Endometrium (tissue), 2 donors: ENCODE measurements at regions not wholly inside any gene's neighbourhood (a gene's known extent, or its start where the extent isn't known, plus 50 kb on each side); places are given as distances from the start of the nearest gene placed in this dataset.

ENCODE experiments used
- FAIRE-seq: peaks from 2 replicates; lab custom pipeline; 2012; peaks lifted over from hg19 to GRCh38; lab: Jason Lieb, UNC
- donor health status: control.
- donor health status: control.

- FAIRE-seq, result no peak
Observed at GRCh38 chr5:124461941-124462340, 284.5 kb downstream of the ZNF608 start.

- FAIRE-seq, result no peak
Observed at GRCh38 chr5:124461157-124461556, 285.3 kb downstream of the ZNF608 start.

- no peak for FAIRE-seq
Observed at GRCh38 chr5:124460642-124461041, 285.8 kb downstream of the ZNF608 start.

GRCh38 chr5:124459984-124460383 is 286.5 kb downstream of the ZNF608 start:
- FAIRE-seq, result peak; percentile 68

- FAIRE-seq, result no peak
Observed at GRCh38 chr5:124457901-124458300, 288.5 kb downstream of the ZNF608 start.

- no peak for FAIRE-seq
Observed at GRCh38 chr5:124457101-124457500, 289.3 kb downstream of the ZNF608 start.

GRCh38 chr5:124456249-124456648 is 290.2 kb downstream of the ZNF608 start:
- FAIRE-seq, result no peak

GRCh38 chr5:124454081-124454480 is 292.4 kb downstream of the ZNF608 start:
- no peak for FAIRE-seq

- FAIRE-seq, result no peak
Observed at GRCh38 chr5:124453221-124454051, 293.0 kb downstream of the ZNF608 start.

GRCh38 chr5:124452412-124452811 is 294.0 kb downstream of the ZNF608 start:
- no peak for FAIRE-seq

- no peak for FAIRE-seq
Observed at GRCh38 chr5:124451721-124452383, 294.6 kb downstream of the ZNF608 start.

- no peak for FAIRE-seq
Observed at GRCh38 chr5:124446120-124446519, 300.3 kb downstream of the ZNF608 start.

- FAIRE-seq, result no peak
Observed at GRCh38 chr5:124445070-124445619, 301.3 kb downstream of the ZNF608 start.

GRCh38 chr5:124444147-124444775 is 302.2 kb downstream of the ZNF608 start:
- no peak for FAIRE-seq

- no peak for FAIRE-seq
Observed at GRCh38 chr5:124440471-124440870, 306.0 kb downstream of the ZNF608 start.

GRCh38 chr5:124439609-124440008 is 306.8 kb downstream of the ZNF608 start:
- FAIRE-seq, result no peak

GRCh38 chr5:124438903-124439281 is 307.5 kb downstream of the ZNF608 start:
- FAIRE-seq, result no peak

GRCh38 chr5:124438026-124438902 is 308.2 kb downstream of the ZNF608 start:
- no peak for FAIRE-seq

- FAIRE-seq, result no peak
Observed at GRCh38 chr5:124436294-124436693, 310.1 kb downstream of the ZNF608 start.

GRCh38 chr5:124433170-124433569 is 313.3 kb downstream of the ZNF608 start:
- no peak for FAIRE-seq

- FAIRE-seq, result no peak
Observed at GRCh38 chr5:124421584-124421983, 324.9 kb downstream of the ZNF608 start.

GRCh38 chr5:124420952-124421351 is 325.5 kb downstream of the ZNF608 start:
- FAIRE-seq, result no peak
